ENCODE measurements at regions not wholly inside any gene's neighbourhood (a gene's known extent, or its start where the extent isn't known, plus 50 kb on each side); places are given as distances from the start of the nearest gene placed in this dataset.

- CTCF ChIA-PET, result no interaction called here
- DNase-seq, result no peak
- no peaks in the 10 kb centered on the region for H3K4me1 Mint-ChIP-seq (ENCODE audit: low read depth)
- no peak overlapping the region for H3K4me3 Mint-ChIP-seq
- POLR2A ChIA-PET, result no interaction called here
- no peaks in the 10 kb centered on the region for H3K9me3 Mint-ChIP-seq
- intact Hi-C loops (cut with micrococcal nuclease), result no loop called here
- ATAC-seq, result no peak
- no peak for TF ChIP-seq CTCF (IDR thresholded peaks at IDR 0.05)
- H3K36me3 Mint-ChIP-seq (ENCODE audit: low read depth), result no peaks in the 10 kb centered on the region
- H3K27ac Mint-ChIP-seq, result no peak overlapping the region
- no peaks in the 10 kb centered on the region for H3K27me3 Mint-ChIP-seq
These were observed 129.1 kb upstream of the PTPRT start for GRCh38 chr20:43318755-43319297.

- intact Hi-C loops (cut with micrococcal nuclease), result no loop called here
- POLR2A ChIA-PET, result no interaction called here
- TF ChIP-seq CTCF (IDR thresholded peaks at IDR 0.05), result no peak
- Mint-ChIP-seq H3K4me1 (ENCODE audit: low read depth) (no peaks in the 10 kb centered on the region), H3K9me3 (no peaks in the 10 kb centered on the region), H3K36me3 (ENCODE audit: low read depth) (no peaks in the 10 kb centered on the region), H3K27ac (no peak overlapping the region), H3K4me3 (no peak overlapping the region), H3K27me3 (no peaks in the 10 kb centered on the region)
- CTCF ChIA-PET, result no interaction called here
- no peak for ATAC-seq
- no peak for DNase-seq
These were observed 126.6 kb upstream of the PTPRT start for GRCh38 chr20:43316271-43316670.

- Mint-ChIP-seq H3K4me1 (ENCODE audit: low read depth) (no peaks in the 10 kb centered on the region), H3K27ac (no peak overlapping the region), H3K27me3 (peaks cover 1% of the 10 kb centered on the region), H3K36me3 (ENCODE audit: low read depth) (no peaks in the 10 kb centered on the region), H3K4me3 (no peak overlapping the region), H3K9me3 (peaks cover 6% of the 10 kb centered on the region)
- intact Hi-C loops (cut with micrococcal nuclease), result no loop called here
- POLR2A ChIA-PET, result no interaction called here
- ATAC-seq (no peak), DNase-seq (no peak)
- CTCF ChIA-PET, result no interaction called here
- TF ChIP-seq CTCF (IDR thresholded peaks at IDR 0.05), result no peak
These were observed 119.6 kb upstream of the PTPRT start for GRCh38 chr20:43309266-43309665.

GRCh38 chr20:43306837-43307236 lies 117.1 kb upstream of the PTPRT start:
- no peak overlapping the region for H3K4me3 Mint-ChIP-seq
- H3K27me3 Mint-ChIP-seq, result peaks cover 1% of the 10 kb centered on the region
- DNase-seq (no peak), ATAC-seq (no peak)
- H3K9me3 Mint-ChIP-seq, result peaks cover 6% of the 10 kb centered on the region
- intact Hi-C loops (cut with micrococcal nuclease), result no loop called here
- no peak for TF ChIP-seq CTCF (IDR thresholded peaks at IDR 0.05)
- no peak overlapping the region for H3K27ac Mint-ChIP-seq
- CTCF ChIA-PET, result no interaction called here
- no peaks in the 10 kb centered on the region for H3K36me3 Mint-ChIP-seq (ENCODE audit: low read depth)
- H3K4me1 Mint-ChIP-seq (ENCODE audit: low read depth), result no peaks in the 10 kb centered on the region
- POLR2A ChIA-PET, result no interaction called here

GRCh38 chr20:43305749-43306148 lies 116.0 kb upstream of the PTPRT start:
- no peak overlapping the region for H3K27ac Mint-ChIP-seq
- H3K4me3 Mint-ChIP-seq, result no peak overlapping the region
- CTCF ChIA-PET, result no interaction called here
- POLR2A ChIA-PET, result no interaction called here
- ATAC-seq, result no peak
- TF ChIP-seq CTCF (IDR thresholded peaks at IDR 0.05), result no peak
- peaks cover 6% of the 10 kb centered on the region for H3K9me3 Mint-ChIP-seq
- peaks cover 1% of the 10 kb centered on the region for H3K27me3 Mint-ChIP-seq
- no peaks in the 10 kb centered on the region for H3K4me1 Mint-ChIP-seq (ENCODE audit: low read depth)
- no peak for DNase-seq
- intact Hi-C loops (cut with micrococcal nuclease), result no loop called here
- no peaks in the 10 kb centered on the region for H3K36me3 Mint-ChIP-seq (ENCODE audit: low read depth)

Data from activated CD8-positive, alpha-beta T cell treated with anti-CD3 and anti-CD28 coated beads for 36 hours (primary cell).